ENCODE measurements at regions not wholly inside any gene's neighbourhood (a gene's known extent, or its start where the extent isn't known, plus 50 kb on each side); places are given as distances from the start of the nearest gene placed in this dataset.

DNA sequence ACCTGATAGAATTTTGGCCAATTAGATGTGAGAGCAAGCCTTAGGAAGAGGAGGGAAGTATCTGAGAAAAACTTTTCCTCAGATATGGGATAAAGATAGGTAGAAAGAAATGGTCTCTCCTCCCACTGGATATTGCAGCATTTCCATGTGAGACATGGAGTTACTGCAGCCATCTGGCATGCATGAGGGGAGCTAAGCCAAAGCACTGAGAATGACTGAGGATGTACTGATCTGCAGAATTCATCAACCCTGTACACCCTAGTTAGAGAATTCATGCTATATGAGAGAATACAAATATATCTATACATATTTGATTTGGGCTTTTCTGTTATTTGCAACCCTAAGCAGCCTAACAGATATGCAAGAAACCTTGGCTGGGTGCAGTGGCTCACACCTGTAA, 52.5 kb upstream of the RPL34 start:
- no peak overlapping the region for H2BK12ac ChIP-seq (ENCODE audit: low read length)
- H4K8ac ChIP-seq (ENCODE audit: low read depth, low read length) = no peak overlapping the region
- H3K4me1 ChIP-seq (ENCODE audit: control insufficient read depth in 1 of 2, insufficient read depth in 2 of 2, low read length in 2 of 2) = peaks cover 0 to 3% of the 10 kb centered on the region in 2 experiments
- no peaks in the 10 kb centered on the region for H3K79me1 ChIP-seq (ENCODE audit: low read length)
- no peak for DNase-seq
- H3K9me3 ChIP-seq (ENCODE audit: insufficient read depth, low read depth, low read length) = no peaks in the 10 kb centered on the region
- H3K27me3 ChIP-seq (ENCODE audit: insufficient read depth, low read length) = no peaks in the 10 kb centered on the region
- no peak overlapping the region for H2AK5ac ChIP-seq (ENCODE audit: low read length)
- no peak overlapping the region for H3K18ac ChIP-seq (ENCODE audit: low read length)
- H3K27ac ChIP-seq (ENCODE audit: low read depth, low read length) = no peak overlapping the region
- H3K23ac ChIP-seq (ENCODE audit: low read length) = no peak overlapping the region
- no peak overlapping the region for H3K4me3 ChIP-seq (ENCODE audit: low read depth, low read length)
- H2BK120ac ChIP-seq (ENCODE audit: insufficient read depth, low read length, poor library complexity) = no peak overlapping the region
- H3K9ac ChIP-seq (ENCODE audit: low read length) = no peak overlapping the region
- no peak overlapping the region for H2BK5ac ChIP-seq (ENCODE audit: low read depth, low read length, poor library complexity)
- H3K79me2 ChIP-seq (ENCODE audit: control insufficient read depth, insufficient read depth, low read length, poor library complexity) = no peaks in the 10 kb centered on the region
- H3K4me2 ChIP-seq (ENCODE audit: low read length) = no peak overlapping the region
- no peak overlapping the region for H3K4ac ChIP-seq (ENCODE audit: low read depth, low read length)
- H4K12ac ChIP-seq (ENCODE audit: low read depth, low read length) = no peak overlapping the region
- H3K36me3 ChIP-seq (ENCODE audit: control insufficient read depth in 1 of 2, insufficient read depth in 2 of 2, low read length in 2 of 2) = no peaks in the 10 kb centered on the region
- H4K91ac ChIP-seq (ENCODE audit: low read depth, low read length) = no peak overlapping the region
- H2AFZ ChIP-seq (ENCODE audit: insufficient read depth, low read length, poor library complexity) = no peak overlapping the region
- H3K14ac ChIP-seq (ENCODE audit: low read length) = no peak overlapping the region

DNA sequence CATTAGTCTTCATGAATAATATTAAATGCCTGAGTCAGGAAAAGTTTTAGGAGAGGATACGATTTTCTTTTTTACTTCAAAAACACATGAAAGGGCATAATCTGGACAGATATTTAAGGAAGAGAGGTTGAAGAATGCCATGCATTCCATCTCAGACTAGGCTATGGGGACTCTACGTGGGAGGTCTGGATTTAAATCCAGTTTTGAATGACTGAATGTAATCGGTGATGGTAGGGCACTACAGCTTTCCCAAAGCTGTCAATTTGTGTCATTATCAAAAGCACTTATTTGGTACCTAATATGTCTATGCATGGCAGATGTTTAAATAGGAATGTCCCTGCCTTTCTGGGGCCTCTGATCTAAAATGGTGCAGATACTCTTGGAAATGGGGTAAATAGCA, 59.3 kb upstream of the RPL34 start:
- Histone ChIP-seq H4K8ac (ENCODE audit: low read depth, low read length) (no peak overlapping the region), H3K4ac (ENCODE audit: low read depth, low read length) (no peak overlapping the region), H3K14ac (ENCODE audit: low read length) (no peak overlapping the region), H3K4me2 (ENCODE audit: low read length) (no peak overlapping the region), H2BK12ac (ENCODE audit: low read length) (no peak overlapping the region), H4K12ac (ENCODE audit: low read depth, low read length) (no peak overlapping the region), H2AK5ac (ENCODE audit: low read length) (no peak overlapping the region), H2BK5ac (ENCODE audit: low read depth, low read length, poor library complexity) (no peak overlapping the region), H3K18ac (ENCODE audit: low read length) (no peak overlapping the region), H3K9ac (ENCODE audit: low read length) (no peak overlapping the region), H4K91ac (ENCODE audit: low read depth, low read length) (no peak overlapping the region), H3K4me3 (ENCODE audit: low read depth, low read length) (no peak overlapping the region), H3K79me1 (ENCODE audit: low read length) (peaks cover 4% of the 10 kb centered on the region), H3K23ac (ENCODE audit: low read length) (no peak overlapping the region), H2AFZ (ENCODE audit: insufficient read depth, low read length, poor library complexity) (no peak overlapping the region), H3K4me1 (ENCODE audit: control insufficient read depth in 1 of 2, insufficient read depth in 2 of 2, low read length in 2 of 2) (peaks cover 3 to 13% of the 10 kb centered on the region in 2 experiments), H3K9me3 (ENCODE audit: insufficient read depth, low read depth, low read length) (no peaks in the 10 kb centered on the region), H3K27me3 (ENCODE audit: insufficient read depth, low read length) (no peaks in the 10 kb centered on the region), H3K27ac (ENCODE audit: low read depth, low read length) (no peak overlapping the region), H2BK120ac (ENCODE audit: insufficient read depth, low read length, poor library complexity) (no peak overlapping the region), H3K36me3 (ENCODE audit: control insufficient read depth in 1 of 2, insufficient read depth in 2 of 2, low read length in 2 of 2) (no peaks in the 10 kb centered on the region), H3K79me2 (ENCODE audit: control insufficient read depth, insufficient read depth, low read length, poor library complexity) (no peaks in the 10 kb centered on the region)
- WGBS (ENCODE audit: extremely low coverage, insufficient coverage, insufficient read length) = no CpG with 5 or more reads among the region's 3 CpGs
- DNase-seq = no peak

DNA sequence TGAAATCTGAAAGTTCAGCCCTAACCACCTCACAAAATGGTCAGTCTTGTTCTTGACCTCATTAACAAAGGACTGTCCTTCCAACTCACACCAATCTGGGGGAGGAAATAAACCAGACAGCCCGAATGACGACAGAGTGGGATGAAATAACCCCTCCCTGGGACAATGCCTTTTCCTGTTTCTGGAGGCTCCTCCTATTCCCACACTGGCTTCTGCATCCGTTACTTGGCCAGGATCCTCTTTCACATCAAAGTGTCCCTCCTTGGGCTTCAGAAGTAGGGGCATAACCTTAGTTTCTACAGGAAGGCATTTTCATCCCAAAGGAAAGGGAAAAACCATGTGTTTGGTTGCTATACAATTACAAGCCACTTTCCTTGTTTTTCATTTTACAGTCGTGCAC, 59.8 kb upstream of the RPL34 start:
- Histone ChIP-seq H2AFZ (ENCODE audit: insufficient read depth, low read length, poor library complexity) (no peak overlapping the region), H3K27me3 (ENCODE audit: insufficient read depth, low read length) (no peaks in the 10 kb centered on the region), H3K79me2 (ENCODE audit: control insufficient read depth, insufficient read depth, low read length, poor library complexity) (no peaks in the 10 kb centered on the region), H4K8ac (ENCODE audit: low read depth, low read length) (no peak overlapping the region), H2BK5ac (ENCODE audit: low read depth, low read length, poor library complexity) (no peak overlapping the region), H3K79me1 (ENCODE audit: low read length) (peaks cover 4% of the 10 kb centered on the region), H3K27ac (ENCODE audit: low read depth, low read length) (peak overlapping the region; percentile 35), H3K4me3 (ENCODE audit: low read depth, low read length) (no peak overlapping the region), H3K23ac (ENCODE audit: low read length) (no peak overlapping the region), H3K4ac (ENCODE audit: low read depth, low read length) (no peak overlapping the region), H2BK12ac (ENCODE audit: low read length) (no peak overlapping the region), H4K91ac (ENCODE audit: low read depth, low read length) (no peak overlapping the region), H4K12ac (ENCODE audit: low read depth, low read length) (no peak overlapping the region), H3K36me3 (ENCODE audit: control insufficient read depth in 1 of 2, insufficient read depth in 2 of 2, low read length in 2 of 2) (no peaks in the 10 kb centered on the region), H2BK120ac (ENCODE audit: insufficient read depth, low read length, poor library complexity) (no peak overlapping the region), H3K9ac (ENCODE audit: low read length) (no peak overlapping the region), H2AK5ac (ENCODE audit: low read length) (no peak overlapping the region), H3K14ac (ENCODE audit: low read length) (no peak overlapping the region), H3K4me2 (ENCODE audit: low read length) (no peak overlapping the region), H3K4me1 (ENCODE audit: control insufficient read depth in 1 of 2, insufficient read depth in 2 of 2, low read length in 2 of 2) (peaks cover 3 to 13% of the 10 kb centered on the region in 2 experiments), H3K9me3 (ENCODE audit: insufficient read depth, low read depth, low read length) (no peaks in the 10 kb centered on the region), H3K18ac (ENCODE audit: low read length) (no peak overlapping the region)
- no peak for DNase-seq
- no CpG with 5 or more reads among the region's 4 CpGs for WGBS (ENCODE audit: extremely low coverage, insufficient coverage, insufficient read length)

DNA sequence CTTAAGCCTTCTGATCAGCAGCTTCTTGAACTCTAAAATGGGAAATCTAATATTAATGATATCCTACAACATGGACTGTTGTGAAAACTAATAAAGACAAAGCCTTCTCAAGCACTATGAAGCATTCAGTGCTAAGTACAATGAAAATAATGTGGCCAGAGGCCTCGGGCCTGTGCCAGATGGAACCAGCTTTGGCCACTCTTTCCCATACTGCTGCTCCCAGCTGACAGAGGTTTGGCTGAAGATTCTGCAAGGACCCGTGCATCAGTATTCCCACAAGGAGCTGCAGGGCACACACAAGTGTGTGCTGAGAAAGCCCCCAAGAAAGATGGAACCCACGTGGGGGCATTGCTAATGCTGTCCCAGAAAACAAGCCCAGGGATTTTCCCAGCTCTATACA, 60.5 kb upstream of the RPL34 start:
- no peak for DNase-seq
- H3K36me3 ChIP-seq (ENCODE audit: control insufficient read depth in 1 of 2, insufficient read depth in 2 of 2, low read length in 2 of 2) = no peaks in the 10 kb centered on the region
- no peaks in the 10 kb centered on the region for H3K79me2 ChIP-seq (ENCODE audit: control insufficient read depth, insufficient read depth, low read length, poor library complexity)
- WGBS (ENCODE audit: extremely low coverage, insufficient coverage, insufficient read length) = no CpG with 5 or more reads among the region's 3 CpGs
- no peak overlapping the region for H3K4me3 ChIP-seq (ENCODE audit: low read depth, low read length)
- H4K8ac ChIP-seq (ENCODE audit: low read depth, low read length) = no peak overlapping the region
- no peaks in the 10 kb centered on the region for H3K9me3 ChIP-seq (ENCODE audit: insufficient read depth, low read depth, low read length)
- H2BK12ac ChIP-seq (ENCODE audit: low read length) = peak overlapping the region; percentile 84
- H4K12ac ChIP-seq (ENCODE audit: low read depth, low read length) = no peak overlapping the region
- peaks cover 4% of the 10 kb centered on the region for H3K79me1 ChIP-seq (ENCODE audit: low read length)
- no peak overlapping the region for H3K18ac ChIP-seq (ENCODE audit: low read length)
- peak overlapping the region; percentile 44 for H3K14ac ChIP-seq (ENCODE audit: low read length)
- no peak overlapping the region for H3K27ac ChIP-seq (ENCODE audit: low read depth, low read length)
- H2AFZ ChIP-seq (ENCODE audit: insufficient read depth, low read length, poor library complexity) = no peak overlapping the region
- no peak overlapping the region for H3K4me2 ChIP-seq (ENCODE audit: low read length)
- no peak overlapping the region for H3K23ac ChIP-seq (ENCODE audit: low read length)
- peak overlapping the region; percentile 39 for H4K91ac ChIP-seq (ENCODE audit: low read depth, low read length)
- H2BK120ac ChIP-seq (ENCODE audit: insufficient read depth, low read length, poor library complexity) = peak overlapping the region; percentile 79
- H3K9ac ChIP-seq (ENCODE audit: low read length) = no peak overlapping the region
- H3K4me1 ChIP-seq (ENCODE audit: control insufficient read depth in 1 of 2, insufficient read depth in 2 of 2, low read length in 2 of 2) = peaks cover 3 to 13% of the 10 kb centered on the region in 2 experiments
- no peaks in the 10 kb centered on the region for H3K27me3 ChIP-seq (ENCODE audit: insufficient read depth, low read length)
- no peak overlapping the region for H2BK5ac ChIP-seq (ENCODE audit: low read depth, low read length, poor library complexity)
- H3K4ac ChIP-seq (ENCODE audit: low read depth, low read length) = no peak overlapping the region
- no peak overlapping the region for H2AK5ac ChIP-seq (ENCODE audit: low read length)

Data from trophoblast cell (in vitro differentiated cells and primary cell).